Mucosa of descending colon (tissue), 3 donors: ENCODE measurements at regions not wholly inside any gene's neighbourhood (a gene's known extent, or its start where the extent isn't known, plus 50 kb on each side); places are given as distances from the start of the nearest gene placed in this dataset.
"Not testable (repeated sequence)": the region's sequence is repeated elsewhere in the genome, so short reads cannot be mapped to it uniquely, and the experiment has no call there.

Experiments used
- ATAC-seq: fragments of 200-7000 bp; cut with Tn5 transposase; one replicate; pipeline ENCODE4 v1.9.1; 2020; ENCODE audit warnings: mild to moderate bottlenecking, moderate library complexity
- DNase-seq, 3 donors: peaks; one replicate each; pipeline ENCODE4 v3.0.0-alpha.2; 2020
- H3K36me3 ChIP-seq: fragments of 200-600 bp; one replicate; pipeline ENCODE4 v1.8.0; 2021; ENCODE audit warnings: low read depth, mild to moderate bottlenecking
- H3K4me1 ChIP-seq: fragments of 200-600 bp; one replicate; pipeline ENCODE4 v1.8.0; 2021; ENCODE audit warnings: low read depth, mild to moderate bottlenecking
- H3K4me3 ChIP-seq: fragments of 200-600 bp; one replicate; pipeline ENCODE4 v1.8.0; 2021; ENCODE audit warnings: mild to moderate bottlenecking
- H3K9me3 ChIP-seq: fragments of 200-600 bp; one replicate; pipeline ENCODE4 v1.8.0; 2021; ENCODE audit warnings: mild to moderate bottlenecking
- intact Hi-C, 2 donors: fragments of 100-400 bp; cut with DNase I in 1 of 2; cut with micrococcal nuclease in 1 of 2; formaldehyde crosslinking; loops; one replicate each; pipeline versions ENCODE4 v1.11.0 to v1.11.1; 2022; cut with DNase I, micrococcal nuclease
- donor health status: DM: no; HTN: no; CAD: no; lungs with moderate emphysema.
- donor health status: DM: no; HTN: no; CAD: no.
- donor health status: DM: no; HTN: yes; CAD: no.

GRCh38 chr7:128561116-128561722, 84.7 kb downstream of the METTL2B start:
- H3K9me3 ChIP-seq, H3K4me3 ChIP-seq, DNase-seq, intact Hi-C loops, H3K36me3 ChIP-seq: not testable (repeated sequence)
- peak; percentile 68 for ATAC-seq
- peaks cover 15% of the 10 kb centered on the region for H3K4me1 ChIP-seq

DNA sequence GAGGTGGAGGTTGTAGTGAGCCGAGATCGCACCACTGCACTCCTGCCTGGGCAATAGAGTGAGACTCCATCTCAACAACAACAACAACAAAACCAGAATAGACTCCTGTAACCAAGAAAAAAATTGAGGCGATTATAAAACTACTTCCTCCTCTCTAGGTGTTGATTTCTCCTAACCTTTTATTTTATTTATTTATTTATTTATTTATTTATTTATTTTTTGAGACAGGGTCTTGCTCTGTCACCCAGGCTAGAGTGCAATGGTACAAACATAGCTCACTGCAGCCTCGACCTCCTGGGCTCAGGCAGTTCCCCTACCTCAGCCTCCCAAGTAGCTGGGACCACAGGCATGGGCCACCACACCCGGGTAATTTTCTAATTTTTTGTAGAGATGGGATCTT, 86.2 kb downstream of the METTL2B start:
- ATAC-seq, intact Hi-C loops, H3K36me3 ChIP-seq, H3K4me3 ChIP-seq, DNase-seq, H3K9me3 ChIP-seq: not testable (repeated sequence)
- H3K4me1 ChIP-seq, result peaks cover 15% of the 10 kb centered on the region

DNA sequence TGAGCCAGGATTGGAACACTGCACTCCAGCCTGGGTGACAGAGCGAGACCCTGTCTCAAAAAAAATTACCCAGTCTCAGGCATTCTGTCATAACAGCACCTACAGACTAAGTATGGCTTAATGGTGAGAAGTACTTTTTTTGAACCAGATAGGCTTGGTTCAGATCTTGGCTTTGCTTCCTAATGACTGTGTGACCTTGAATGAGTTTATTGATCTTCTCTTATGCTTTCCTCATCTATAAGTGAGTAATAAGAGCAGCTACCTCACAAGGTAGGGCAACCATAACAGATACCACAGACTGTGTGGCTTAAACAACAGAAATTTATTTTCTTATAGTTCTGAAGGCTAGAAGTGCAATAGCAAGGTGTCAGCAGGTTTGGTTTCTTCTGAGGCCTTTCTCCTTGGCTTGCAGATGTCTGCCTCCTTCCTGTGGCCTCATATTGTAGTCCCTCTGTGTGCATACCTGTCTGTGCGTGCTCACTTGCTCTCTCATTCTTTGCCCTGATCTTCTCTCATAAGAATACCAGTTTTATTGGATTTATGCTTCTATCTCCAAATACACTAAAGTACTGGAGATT, 87.7 kb downstream of the METTL2B start:
- H3K4me3 ChIP-seq, intact Hi-C loops, H3K36me3 ChIP-seq, DNase-seq, H3K9me3 ChIP-seq: not testable (repeated sequence)
- ATAC-seq, result peak; percentile 31
- peaks cover 15% of the 10 kb centered on the region for H3K4me1 ChIP-seq

DNA sequence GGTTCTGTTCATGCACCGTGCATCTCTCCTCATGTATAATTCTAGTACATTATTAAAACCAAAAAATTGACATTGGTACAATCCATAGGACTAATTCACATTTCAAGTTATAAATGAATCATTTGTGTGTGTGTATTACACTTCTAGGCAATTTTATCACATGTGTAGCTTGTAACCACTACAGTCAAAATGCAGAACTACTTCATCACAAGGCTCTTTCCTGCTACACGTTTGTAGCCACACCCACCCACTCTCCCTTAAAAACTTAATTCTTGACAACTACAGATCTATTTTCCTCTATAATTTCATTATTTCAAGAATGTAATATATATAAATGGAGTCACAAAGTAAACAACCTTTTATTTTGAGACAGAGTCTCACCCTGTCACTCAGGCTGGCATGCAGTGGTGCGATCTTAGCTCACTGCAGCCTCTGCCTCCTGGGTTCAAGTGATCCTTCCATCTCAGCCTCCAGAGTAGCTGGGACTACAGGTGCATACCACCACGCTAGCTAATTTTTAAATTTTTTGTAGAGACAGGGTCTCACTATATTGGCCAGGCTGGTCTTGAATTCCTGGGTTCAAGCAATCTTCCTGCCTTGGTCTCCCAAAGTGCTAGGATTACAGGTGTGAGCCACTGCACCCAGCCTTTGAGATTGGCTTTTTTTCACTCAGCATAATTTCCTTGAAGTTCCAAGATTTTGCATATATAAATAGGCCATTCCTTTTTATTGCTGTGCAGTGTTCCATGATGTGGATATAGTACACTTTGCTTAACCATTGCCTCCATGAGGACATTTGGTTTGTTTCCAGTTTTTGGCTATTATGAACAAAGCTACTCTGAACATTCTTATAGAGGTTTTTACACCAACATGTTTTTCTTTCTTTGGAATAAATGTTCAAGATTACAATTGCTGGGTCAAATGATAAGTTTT, 88.7 kb downstream of the METTL2B start:
- H3K9me3 ChIP-seq, intact Hi-C loops, H3K4me3 ChIP-seq, DNase-seq, H3K36me3 ChIP-seq: not testable (repeated sequence)
- peaks cover 15% of the 10 kb centered on the region for H3K4me1 ChIP-seq
- ATAC-seq, result peak; percentile 81

- H3K4me3 ChIP-seq, H3K36me3 ChIP-seq, intact Hi-C loops, DNase-seq, H3K9me3 ChIP-seq, ATAC-seq, H3K4me1 ChIP-seq: not testable (repeated sequence)
Measured at GRCh38 chr7:128575277-128575676, 96.8 kb upstream of the GARIN1A start.

DNA sequence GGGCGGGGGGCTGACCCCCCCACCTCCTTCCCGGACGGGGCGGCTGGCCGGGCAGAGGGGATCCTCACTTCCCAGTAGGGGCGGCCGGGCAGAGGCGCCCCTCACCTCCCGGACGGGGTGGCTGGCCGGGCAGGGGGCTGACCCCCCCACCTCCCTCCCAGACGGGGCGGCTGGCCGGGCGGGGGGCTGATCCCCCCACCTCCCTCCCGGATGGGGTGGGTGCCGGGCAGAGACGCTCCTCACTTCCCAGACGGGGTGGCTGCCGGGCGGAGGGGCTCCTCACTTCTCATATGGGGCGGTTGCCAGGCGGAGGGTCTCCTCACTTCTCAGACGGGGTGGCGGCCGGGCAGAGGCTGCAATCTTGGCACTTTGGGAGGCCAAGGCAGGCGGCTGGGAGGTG, 95.1 kb upstream of the GARIN1A start:
- H3K36me3 ChIP-seq, H3K4me1 ChIP-seq, H3K9me3 ChIP-seq, intact Hi-C loops, H3K4me3 ChIP-seq, DNase-seq, ATAC-seq: not testable (repeated sequence)

DNA sequence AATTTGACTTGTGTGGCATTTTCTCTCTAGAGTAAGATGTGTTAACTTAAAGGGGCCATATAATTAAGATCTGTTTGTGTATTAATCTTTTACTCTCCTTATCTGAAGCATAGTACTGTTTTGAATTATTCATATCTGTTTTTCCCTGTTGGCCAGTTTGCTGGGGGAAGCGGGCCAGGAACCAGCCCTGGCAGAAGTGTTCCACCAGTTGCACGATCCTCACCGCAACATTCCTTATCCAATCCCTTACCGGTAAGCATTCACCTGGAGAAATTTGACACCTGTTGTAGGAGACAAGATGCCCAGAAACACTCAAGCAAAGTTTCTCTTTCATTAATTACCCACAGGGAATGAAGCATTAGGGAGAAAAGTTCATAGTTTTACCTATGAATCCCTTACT, 92.2 kb upstream of the GARIN1A start:
- H3K9me3 ChIP-seq, DNase-seq, H3K4me3 ChIP-seq, ATAC-seq, intact Hi-C loops, H3K36me3 ChIP-seq, H3K4me1 ChIP-seq: not testable (repeated sequence)

DNA sequence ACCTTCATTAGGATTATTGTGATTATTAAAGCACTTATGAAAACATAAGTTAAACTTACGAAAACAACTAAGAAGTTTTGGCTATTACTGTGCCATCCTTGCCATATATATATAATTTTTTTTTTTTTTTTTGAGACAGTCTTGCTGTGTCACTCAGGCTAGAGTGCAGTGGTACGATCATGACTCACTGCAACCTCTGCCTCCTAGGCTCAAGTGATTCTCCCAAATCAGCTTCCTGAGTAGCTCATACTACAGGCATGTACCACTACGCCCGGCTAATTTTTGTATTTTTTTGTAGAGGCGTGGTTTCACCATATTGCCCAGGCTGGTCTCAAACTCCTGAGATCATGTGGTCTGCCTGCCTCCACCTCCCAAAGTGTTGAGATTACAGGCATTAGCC, 91.0 kb upstream of the GARIN1A start:
- intact Hi-C loops, H3K9me3 ChIP-seq, ATAC-seq, DNase-seq, H3K4me3 ChIP-seq, H3K36me3 ChIP-seq, H3K4me1 ChIP-seq: not testable (repeated sequence)

GRCh38 chr7:128581825-128582561, 90.1 kb upstream of the GARIN1A start:
- ATAC-seq, H3K4me1 ChIP-seq, DNase-seq, H3K9me3 ChIP-seq, H3K4me3 ChIP-seq, intact Hi-C loops, H3K36me3 ChIP-seq: not testable (repeated sequence)

DNA sequence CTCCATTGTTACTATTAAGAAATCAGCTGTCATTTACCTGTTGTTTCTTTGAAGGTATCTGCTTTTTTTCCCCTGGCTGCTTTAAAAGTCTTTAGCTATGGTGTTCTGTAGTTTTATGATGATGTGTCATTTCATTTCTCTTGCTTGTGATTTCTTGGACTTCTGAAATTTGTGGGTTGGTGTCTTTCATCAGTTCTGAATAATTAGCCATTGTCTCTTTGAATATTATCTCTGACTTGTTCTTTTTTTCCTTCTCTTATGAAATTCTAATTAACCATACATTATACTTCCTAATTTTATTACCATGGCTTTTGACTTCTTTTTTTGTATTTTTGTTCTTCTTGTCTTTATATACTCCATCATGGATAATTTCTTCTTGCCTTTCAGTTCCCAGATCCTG, 85.4 kb upstream of the GARIN1A start:
- ATAC-seq, H3K4me3 ChIP-seq, H3K4me1 ChIP-seq, H3K9me3 ChIP-seq, H3K36me3 ChIP-seq, DNase-seq, intact Hi-C loops: not testable (repeated sequence)
